Neural cell (in vitro differentiated cells): ENCODE measurements at regions not wholly inside any gene's neighbourhood (a gene's known extent, or its start where the extent isn't known, plus 50 kb on each side); places are given as distances from the start of the nearest gene placed in this dataset.

Experiments
- H2AFZ ChIP-seq: fragments of 200-600, 300-800 bp; sonication (generic), shearing (Covaris generic); 2 replicates; pipeline ENCODE4 v1.6.0; 2014; ENCODE audit warnings: low read depth, mild to moderate bottlenecking, antibody characterized with exemption, low read length, moderate library complexity
- H3F3A ChIP-seq: fragments of 200-600 bp; shearing (Covaris generic); 2 replicates; pipeline ENCODE4 v1.6.1; 2016; ENCODE audit warnings: mild to moderate bottlenecking, moderate library complexity, mixed read lengths, antibody characterized with exemption, low read length; ENCODE audit not compliant: insufficient read depth, poor library complexity, severe bottlenecking
- H3K27ac ChIP-seq: fragments of 200-600, 300-800 bp; sonication (generic), shearing (Covaris generic); 2 replicates; pipeline ENCODE4 v1.5.1; 2014; ENCODE audit warnings: mild to moderate bottlenecking, low read length, moderate library complexity
- H3K27me3 ChIP-seq: fragments of 300-800, 200-600 bp; sonication (generic), shearing (Covaris generic); 2 replicates; pipeline ENCODE4 v1.6.0; 2014; ENCODE audit warnings: mild to moderate bottlenecking, low read depth, low read length, moderate library complexity; ENCODE audit not compliant: insufficient read depth
- H3K36me3 ChIP-seq: fragments of 300-800, 200-600 bp; sonication (generic), shearing (Covaris generic); 2 replicates; pipeline ENCODE4 v1.5.1; 2014; ENCODE audit warnings: mild to moderate bottlenecking, antibody characterized with exemption, low read length, moderate library complexity; ENCODE audit not compliant: insufficient read depth
- H3K4me2 ChIP-seq: fragments of 300-800, 200-600 bp; sonication (generic), shearing (Covaris generic); 2 replicates; pipeline ENCODE4 v1.6.0; 2014; ENCODE audit warnings: mild to moderate bottlenecking, low read length
- H3K4me3 ChIP-seq: fragments of 300-800, 200-600 bp; sonication (generic), shearing (Covaris generic); 2 replicates; pipeline ENCODE4 v1.5.1; 2014; ENCODE audit warnings: mild to moderate bottlenecking, low read length, moderate library complexity
- H3K79me2 ChIP-seq: fragments of 200-600 bp; shearing (Covaris generic); replicated peaks from 2 replicates; pipeline ENCODE4 v1.6.0; 2014; ENCODE audit warnings: mild to moderate bottlenecking, low read length, moderate library complexity; ENCODE audit not compliant: insufficient read depth
- H3K9ac ChIP-seq: fragments of 300-800, 200-600 bp; sonication (generic), shearing (Covaris generic); 2 replicates; pipeline ENCODE4 v1.6.1; 2016; ENCODE audit warnings: mild to moderate bottlenecking, low read length, mixed read lengths
- H3K9me2 ChIP-seq: fragments of 200-600 bp; shearing (Covaris generic); 2 replicates; pipeline ENCODE4 v1.6.1; 2016; ENCODE audit warnings: mild to moderate bottlenecking, low read length, mixed read lengths; ENCODE audit not compliant: insufficient read depth
- H3K9me3 ChIP-seq: fragments of 200-600, 300-800 bp; sonication (generic), shearing (Covaris generic); 2 replicates; pipeline ENCODE4 v1.6.1; 2016; ENCODE audit warnings: mild to moderate bottlenecking, mixed run types, low read length, moderate library complexity, mixed read lengths
- H4K20me1 ChIP-seq: fragments of 200-600 bp; shearing (Covaris generic); 2 replicates; pipeline ENCODE4 v1.6.1; 2016; ENCODE audit warnings: mild to moderate bottlenecking, mixed run types; ENCODE audit not compliant: insufficient read depth
- EP300 ChIP-seq: fragments of 450-650 bp; conservative IDR thresholded peaks from 2 replicates; pipeline ENCODE4 v1.6.1; 2014; ENCODE audit warnings: antibody characterized with exemption, mild to moderate bottlenecking, moderate library complexity; ENCODE audit not compliant: poor library complexity, severe bottlenecking
- EZH2 ChIP-seq: fragments of 200-600, 300-800 bp; shearing (Covaris generic), sonication (generic); IDR thresholded peaks from 2 replicates; pipeline ENCODE4 v1.6.1; 2014; ENCODE audit warnings: antibody characterized with exemption, low read length, borderline replicate concordance, mild to moderate bottlenecking; ENCODE audit not compliant: insufficient read depth, poor library complexity, severe bottlenecking
- MXI1 ChIP-seq: fragments of 450-650 bp; conservative IDR thresholded peaks from 2 replicates; pipeline ENCODE4 v1.6.1; 2014; ENCODE audit warnings: antibody characterized with exemption, mild to moderate bottlenecking; ENCODE audit not compliant: poor library complexity, severe bottlenecking
- POLR2AphosphoS5 ChIP-seq: IDR thresholded peaks from 2 replicates; pipeline ENCODE4 v1.6.1; 2012
- RAD21 ChIP-seq: fragments of 450-650 bp; conservative IDR thresholded peaks from 2 replicates; pipeline ENCODE4 v1.6.1; 2014; ENCODE audit warnings: antibody characterized with exemption, mild to moderate bottlenecking, moderate library complexity
- SMC3 ChIP-seq: fragments of 450-650 bp; conservative IDR thresholded peaks from 2 replicates; pipeline ENCODE4 v1.6.1; 2014; ENCODE audit warnings: antibody characterized with exemption, mild to moderate bottlenecking, moderate library complexity; ENCODE audit not compliant: poor library complexity
- TAF1 ChIP-seq: IDR thresholded peaks from 2 replicates; pipeline ENCODE4 v1.6.1; 2012; ENCODE audit warnings: low read depth
- TF ChIP-seq, protein P1 (sequence below): fragments of 450-650 bp; IDR thresholded peaks from 2 replicates; pipeline ENCODE4 v1.5.1; 2014; ENCODE audit warnings: antibody characterized with exemption, mild to moderate bottlenecking, moderate library complexity; ENCODE audit not compliant: poor library complexity, severe bottlenecking
- TF ChIP-seq, protein P2 (sequence below): IDR thresholded peaks from 2 replicates; pipeline ENCODE4 v1.6.1; 2012; ENCODE audit warnings: borderline replicate concordance

DNA sequence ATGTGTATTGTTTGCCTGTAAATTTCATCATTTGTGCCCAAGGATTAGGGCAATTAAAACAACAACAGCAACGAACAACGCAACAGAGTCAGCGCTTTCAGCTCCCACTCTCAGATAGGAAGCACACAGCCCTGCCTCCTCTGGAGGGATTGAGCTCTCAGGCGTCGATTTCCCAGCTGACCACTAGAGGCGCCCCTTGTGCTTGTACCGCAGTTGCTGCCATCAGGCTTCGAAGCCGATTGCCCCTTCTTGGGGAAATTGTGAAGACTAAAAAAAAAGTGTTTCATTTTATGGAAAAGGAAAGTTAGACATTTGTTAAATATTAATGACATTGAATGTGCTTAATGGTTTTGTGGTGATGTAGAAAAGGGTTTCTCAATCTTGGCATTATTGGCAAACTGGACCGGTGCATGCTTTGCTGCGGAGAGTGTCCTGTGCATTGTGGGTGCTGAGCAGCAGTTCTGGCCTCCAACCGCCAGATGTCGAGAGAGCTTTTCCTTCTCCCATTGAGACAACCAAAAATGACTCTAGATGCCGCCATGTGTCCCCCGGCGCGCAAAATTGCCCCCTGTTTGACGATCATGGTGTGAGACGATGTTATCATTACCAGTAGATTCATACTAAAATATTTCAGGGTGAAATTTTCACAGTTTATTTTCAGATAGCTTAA, 650.4 kb upstream of the RBFOX1 start:
- no peaks in the 10 kb centered on the region for H3K9me3 ChIP-seq

DNA sequence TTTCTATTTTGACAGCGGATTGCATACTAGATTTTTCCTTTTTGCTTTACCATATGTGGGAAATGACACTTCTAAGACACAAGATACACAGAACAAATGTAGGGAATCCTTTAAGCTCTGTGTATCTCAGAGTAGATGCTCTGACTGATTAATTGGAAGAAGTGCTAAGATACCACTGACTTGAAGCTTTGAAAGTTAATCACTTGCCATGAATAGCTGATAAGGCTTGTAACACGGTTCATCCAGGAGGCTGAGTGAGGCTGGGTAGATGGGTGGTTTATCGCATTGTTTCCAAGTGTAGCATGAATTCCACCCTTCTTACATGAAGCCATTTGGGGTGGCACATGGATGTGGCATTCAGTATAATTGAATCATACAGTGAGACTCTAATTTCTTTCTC, 654.1 kb upstream of the RBFOX1 start:
- no peak overlapping the region for H2AFZ ChIP-seq
- no peaks in the 10 kb centered on the region for H3F3A ChIP-seq
- H3K27me3 ChIP-seq, result no peaks in the 10 kb centered on the region
- no peak overlapping the region for H3K27ac ChIP-seq
- no peak overlapping the region for H3K4me2 ChIP-seq
- H3K9me3 ChIP-seq, result no peaks in the 10 kb centered on the region
- no peaks in the 10 kb centered on the region for H3K36me3 ChIP-seq
- TF ChIP-seq SMC3 (no peak), RAD21 (no peak), EZH2 (no peak), POLR2AphosphoS5 (no peak)
- no peak overlapping the region for H3K9ac ChIP-seq
- no peaks in the 10 kb centered on the region for H3K9me2 ChIP-seq
- no peaks in the 10 kb centered on the region for H4K20me1 ChIP-seq
- H3K79me2 ChIP-seq, result no peaks in the 10 kb centered on the region
- no peak overlapping the region for H3K4me3 ChIP-seq

More for the DNA sequence above, 650.4 kb upstream of the RBFOX1 start:
- H3K36me3 ChIP-seq, result no peaks in the 10 kb centered on the region
- no peak overlapping the region for H3K4me3 ChIP-seq
- TF ChIP-seq, protein P1, sequence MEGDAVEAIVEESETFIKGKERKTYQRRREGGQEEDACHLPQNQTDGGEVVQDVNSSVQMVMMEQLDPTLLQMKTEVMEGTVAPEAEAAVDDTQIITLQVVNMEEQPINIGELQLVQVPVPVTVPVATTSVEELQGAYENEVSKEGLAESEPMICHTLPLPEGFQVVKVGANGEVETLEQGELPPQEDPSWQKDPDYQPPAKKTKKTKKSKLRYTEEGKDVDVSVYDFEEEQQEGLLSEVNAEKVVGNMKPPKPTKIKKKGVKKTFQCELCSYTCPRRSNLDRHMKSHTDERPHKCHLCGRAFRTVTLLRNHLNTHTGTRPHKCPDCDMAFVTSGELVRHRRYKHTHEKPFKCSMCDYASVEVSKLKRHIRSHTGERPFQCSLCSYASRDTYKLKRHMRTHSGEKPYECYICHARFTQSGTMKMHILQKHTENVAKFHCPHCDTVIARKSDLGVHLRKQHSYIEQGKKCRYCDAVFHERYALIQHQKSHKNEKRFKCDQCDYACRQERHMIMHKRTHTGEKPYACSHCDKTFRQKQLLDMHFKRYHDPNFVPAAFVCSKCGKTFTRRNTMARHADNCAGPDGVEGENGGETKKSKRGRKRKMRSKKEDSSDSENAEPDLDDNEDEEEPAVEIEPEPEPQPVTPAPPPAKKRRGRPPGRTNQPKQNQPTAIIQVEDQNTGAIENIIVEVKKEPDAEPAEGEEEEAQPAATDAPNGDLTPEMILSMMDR, result peak; percentile 57
- peak; percentile 24 for TF ChIP-seq RAD21
- TF ChIP-seq, protein P2, sequence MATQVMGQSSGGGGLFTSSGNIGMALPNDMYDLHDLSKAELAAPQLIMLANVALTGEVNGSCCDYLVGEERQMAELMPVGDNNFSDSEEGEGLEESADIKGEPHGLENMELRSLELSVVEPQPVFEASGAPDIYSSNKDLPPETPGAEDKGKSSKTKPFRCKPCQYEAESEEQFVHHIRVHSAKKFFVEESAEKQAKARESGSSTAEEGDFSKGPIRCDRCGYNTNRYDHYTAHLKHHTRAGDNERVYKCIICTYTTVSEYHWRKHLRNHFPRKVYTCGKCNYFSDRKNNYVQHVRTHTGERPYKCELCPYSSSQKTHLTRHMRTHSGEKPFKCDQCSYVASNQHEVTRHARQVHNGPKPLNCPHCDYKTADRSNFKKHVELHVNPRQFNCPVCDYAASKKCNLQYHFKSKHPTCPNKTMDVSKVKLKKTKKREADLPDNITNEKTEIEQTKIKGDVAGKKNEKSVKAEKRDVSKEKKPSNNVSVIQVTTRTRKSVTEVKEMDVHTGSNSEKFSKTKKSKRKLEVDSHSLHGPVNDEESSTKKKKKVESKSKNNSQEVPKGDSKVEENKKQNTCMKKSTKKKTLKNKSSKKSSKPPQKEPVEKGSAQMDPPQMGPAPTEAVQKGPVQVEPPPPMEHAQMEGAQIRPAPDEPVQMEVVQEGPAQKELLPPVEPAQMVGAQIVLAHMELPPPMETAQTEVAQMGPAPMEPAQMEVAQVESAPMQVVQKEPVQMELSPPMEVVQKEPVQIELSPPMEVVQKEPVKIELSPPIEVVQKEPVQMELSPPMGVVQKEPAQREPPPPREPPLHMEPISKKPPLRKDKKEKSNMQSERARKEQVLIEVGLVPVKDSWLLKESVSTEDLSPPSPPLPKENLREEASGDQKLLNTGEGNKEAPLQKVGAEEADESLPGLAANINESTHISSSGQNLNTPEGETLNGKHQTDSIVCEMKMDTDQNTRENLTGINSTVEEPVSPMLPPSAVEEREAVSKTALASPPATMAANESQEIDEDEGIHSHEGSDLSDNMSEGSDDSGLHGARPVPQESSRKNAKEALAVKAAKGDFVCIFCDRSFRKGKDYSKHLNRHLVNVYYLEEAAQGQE, result no peak
- no peak overlapping the region for H3K27ac ChIP-seq
- H3K79me2 ChIP-seq, result no peaks in the 10 kb centered on the region
- no peaks in the 10 kb centered on the region for H3K9me2 ChIP-seq
- H3F3A ChIP-seq, result no peaks in the 10 kb centered on the region
- H2AFZ ChIP-seq, result no peak overlapping the region
- H3K4me2 ChIP-seq, result no peak overlapping the region
- H3K9ac ChIP-seq, result no peak overlapping the region
- no peaks in the 10 kb centered on the region for H3K27me3 ChIP-seq
- no peaks in the 10 kb centered on the region for H4K20me1 ChIP-seq

DNA sequence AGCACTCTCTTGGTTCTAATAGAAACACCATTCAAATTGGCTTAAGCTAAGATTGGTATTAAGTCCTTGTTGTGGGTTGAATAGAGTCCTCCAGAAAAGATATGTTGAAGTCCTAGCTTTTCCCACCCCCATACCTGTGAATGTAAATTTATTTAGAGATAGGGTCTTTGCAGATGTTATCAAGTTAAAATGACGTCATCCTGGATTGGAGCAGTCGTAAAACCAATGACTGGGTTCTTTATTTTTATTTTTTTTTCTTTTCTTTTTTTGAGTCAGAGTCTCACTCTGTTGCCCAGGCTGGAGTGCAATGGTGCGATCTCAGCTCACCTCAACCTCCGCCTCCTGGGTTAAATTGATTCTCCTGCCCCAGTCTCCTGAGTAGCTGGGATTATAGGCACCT, 658.6 kb upstream of the RBFOX1 start:
- Histone ChIP-seq H3K27me3 (no peaks in the 10 kb centered on the region), H3K36me3 (no peaks in the 10 kb centered on the region), H3K9me3 (no peaks in the 10 kb centered on the region), H3K79me2 (no peaks in the 10 kb centered on the region), H4K20me1 (no peaks in the 10 kb centered on the region), H2AFZ (no peak overlapping the region), H3K27ac (no peak overlapping the region), H3K9ac (no peak overlapping the region), H3K4me3 (no peak overlapping the region), H3K4me2 (no peak overlapping the region), H3K9me2 (no peaks in the 10 kb centered on the region), H3F3A (no peaks in the 10 kb centered on the region)
- TF ChIP-seq, protein P1, result no peak
- TF ChIP-seq, protein P2, result no peak
- TF ChIP-seq SMC3 (no peak), MXI1 (no peak), EP300 (no peak), EZH2 (no peak), POLR2AphosphoS5 (no peak), TAF1 (no peak), RAD21 (no peak)
